ENCODE measurements at regions not wholly inside any gene's neighbourhood (a gene's known extent, or its start where the extent isn't known, plus 50 kb on each side); places are given as distances from the start of the nearest gene placed in this dataset.

DNA sequence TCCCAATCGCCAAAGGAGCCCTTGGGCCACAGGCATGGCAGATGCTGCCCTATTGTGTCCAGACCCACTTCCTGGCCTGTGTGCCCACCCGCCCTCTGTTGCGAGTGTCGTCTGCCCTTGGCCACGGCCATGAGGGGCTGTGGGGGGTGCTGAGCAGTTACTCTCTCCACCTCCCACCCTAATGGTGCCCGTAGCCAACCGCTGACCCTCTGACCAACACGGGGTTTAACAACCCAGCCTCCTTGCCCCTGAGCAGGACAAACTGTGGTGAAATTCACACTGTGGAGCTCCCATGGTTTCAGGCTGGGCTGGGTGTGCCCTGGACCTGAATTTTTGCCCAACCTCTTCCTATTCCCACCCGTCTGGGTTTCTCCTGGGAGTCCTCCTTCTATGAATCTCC lies 145.7 kb upstream of the HDAC4 start:
- TF ChIP-seq, protein P1, sequence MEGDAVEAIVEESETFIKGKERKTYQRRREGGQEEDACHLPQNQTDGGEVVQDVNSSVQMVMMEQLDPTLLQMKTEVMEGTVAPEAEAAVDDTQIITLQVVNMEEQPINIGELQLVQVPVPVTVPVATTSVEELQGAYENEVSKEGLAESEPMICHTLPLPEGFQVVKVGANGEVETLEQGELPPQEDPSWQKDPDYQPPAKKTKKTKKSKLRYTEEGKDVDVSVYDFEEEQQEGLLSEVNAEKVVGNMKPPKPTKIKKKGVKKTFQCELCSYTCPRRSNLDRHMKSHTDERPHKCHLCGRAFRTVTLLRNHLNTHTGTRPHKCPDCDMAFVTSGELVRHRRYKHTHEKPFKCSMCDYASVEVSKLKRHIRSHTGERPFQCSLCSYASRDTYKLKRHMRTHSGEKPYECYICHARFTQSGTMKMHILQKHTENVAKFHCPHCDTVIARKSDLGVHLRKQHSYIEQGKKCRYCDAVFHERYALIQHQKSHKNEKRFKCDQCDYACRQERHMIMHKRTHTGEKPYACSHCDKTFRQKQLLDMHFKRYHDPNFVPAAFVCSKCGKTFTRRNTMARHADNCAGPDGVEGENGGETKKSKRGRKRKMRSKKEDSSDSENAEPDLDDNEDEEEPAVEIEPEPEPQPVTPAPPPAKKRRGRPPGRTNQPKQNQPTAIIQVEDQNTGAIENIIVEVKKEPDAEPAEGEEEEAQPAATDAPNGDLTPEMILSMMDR (conservative IDR thresholded peaks at IDR 0.05; ENCODE audit: control insufficient read depth, insufficient read depth, low read depth, low read length) = no peak
- no peak for DNase-seq (ENCODE audit: low read depth)
- H3K4me3 ChIP-seq (ENCODE audit: control insufficient read depth, low read depth, low read length) = no peak overlapping the region

DNA sequence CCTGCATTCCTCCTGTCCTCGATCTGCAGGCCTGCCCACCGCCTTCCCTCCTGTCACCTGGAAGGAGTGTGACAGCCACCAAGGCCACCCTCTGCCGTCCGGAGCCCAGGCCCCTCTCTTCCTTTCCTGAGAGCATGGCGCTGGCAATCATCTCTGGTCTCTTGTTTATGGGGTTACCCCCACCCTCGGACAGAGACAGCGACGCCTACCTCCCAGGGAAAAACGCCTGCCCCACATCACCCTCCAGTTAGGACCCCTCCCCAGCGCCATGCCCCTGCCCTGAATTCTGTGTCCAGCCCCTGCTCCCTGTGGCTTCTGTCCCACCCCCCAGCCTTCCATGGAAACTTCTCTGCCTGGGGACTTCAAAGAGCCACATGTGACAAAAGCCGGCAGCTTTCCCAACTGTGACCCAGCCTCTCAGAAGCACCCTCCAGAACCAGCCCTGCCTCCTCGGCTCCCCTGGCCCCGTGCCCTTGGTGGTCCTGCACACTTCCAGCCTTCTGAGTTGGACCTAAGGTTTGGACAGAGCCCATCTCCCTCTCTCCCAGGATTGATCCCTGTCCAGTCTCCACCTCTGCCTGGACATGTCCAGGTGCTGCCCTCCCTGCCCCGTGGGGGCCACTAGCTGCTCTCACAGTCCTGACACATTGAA lies 145.0 kb upstream of the HDAC4 start:
- TF ChIP-seq, protein P1 (conservative IDR thresholded peaks at IDR 0.05; ENCODE audit: control insufficient read depth, insufficient read depth, low read depth, low read length) = no peak
- no peak for DNase-seq (ENCODE audit: low read depth)
- H3K4me3 ChIP-seq (ENCODE audit: control insufficient read depth, low read depth, low read length) = no peak overlapping the region

DNA sequence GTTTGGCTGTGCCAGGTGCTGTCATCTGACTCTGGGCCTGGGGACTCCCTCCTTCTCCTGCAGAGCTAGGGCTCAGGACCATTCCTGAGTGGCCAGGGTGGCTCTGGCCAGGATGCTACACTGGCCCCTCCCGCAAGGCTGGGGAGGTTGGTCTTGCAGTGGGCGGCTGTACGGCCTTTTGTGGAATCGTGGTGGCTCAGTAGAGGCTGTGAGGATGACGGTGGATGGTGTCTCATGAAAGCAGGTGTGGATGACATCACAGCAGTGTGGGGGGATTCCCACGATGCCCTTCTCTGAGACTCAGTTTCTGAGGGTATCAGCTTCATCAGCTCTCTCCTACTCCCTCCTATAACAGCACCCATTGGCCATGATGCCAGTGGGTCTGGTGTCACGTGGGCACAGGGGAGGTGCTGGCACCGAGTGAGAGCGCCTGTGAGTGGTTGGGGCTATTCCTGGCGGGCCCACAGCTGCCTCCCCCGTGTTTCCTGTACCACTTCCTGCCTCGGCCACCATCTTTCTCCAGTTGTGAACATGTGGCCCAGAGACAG lies 144.2 kb upstream of the HDAC4 start:
- TF ChIP-seq, protein P1 (conservative IDR thresholded peaks at IDR 0.05; ENCODE audit: control insufficient read depth, insufficient read depth, low read depth, low read length) = no peak
- no peak for DNase-seq (ENCODE audit: low read depth)
- H3K4me3 ChIP-seq (ENCODE audit: control insufficient read depth, low read depth, low read length) = no peak overlapping the region

DNA sequence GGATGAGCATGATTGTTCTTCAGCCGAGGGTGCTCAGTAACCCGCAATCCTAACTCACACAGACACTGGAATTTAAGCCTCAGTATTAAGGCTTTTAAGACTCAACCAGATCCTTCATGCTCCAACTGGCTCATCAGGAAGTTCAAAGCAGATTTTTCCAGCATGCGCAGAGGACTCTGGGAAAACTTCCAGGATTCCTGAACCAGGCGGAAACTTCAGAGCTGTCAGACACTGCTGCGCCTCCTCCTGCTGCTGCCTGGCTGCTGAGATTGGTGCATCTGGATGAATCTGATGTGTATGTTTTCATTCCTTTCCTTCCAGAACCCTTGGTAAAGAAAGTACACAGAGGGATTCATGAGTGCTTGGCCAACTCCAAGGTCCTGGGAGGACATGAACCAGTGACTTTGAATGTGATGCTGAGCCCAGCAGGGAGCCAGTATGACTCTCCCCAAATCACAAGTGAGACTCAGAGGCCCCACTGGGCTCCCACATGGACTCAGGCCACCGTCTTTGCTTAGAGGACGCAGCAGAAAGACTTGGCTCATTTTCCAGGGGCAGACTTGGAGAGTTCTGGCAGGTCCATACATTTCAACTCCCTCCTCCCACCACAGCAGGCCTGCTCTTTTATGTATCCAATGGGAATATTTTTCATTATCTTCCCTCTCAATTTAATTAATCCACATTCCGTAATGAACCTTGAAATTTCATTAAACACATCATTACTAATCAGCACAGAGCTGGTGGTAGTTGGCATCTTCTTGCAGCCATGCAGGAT lies 143.5 kb upstream of the HDAC4 start:
- no peak overlapping the region for H3K4me3 ChIP-seq (ENCODE audit: control insufficient read depth, low read depth, low read length)
- peak; percentile 22 for DNase-seq (ENCODE audit: low read depth)
- TF ChIP-seq, protein P1 (conservative IDR thresholded peaks at IDR 0.05; ENCODE audit: control insufficient read depth, insufficient read depth, low read depth, low read length) = no peak

DNA sequence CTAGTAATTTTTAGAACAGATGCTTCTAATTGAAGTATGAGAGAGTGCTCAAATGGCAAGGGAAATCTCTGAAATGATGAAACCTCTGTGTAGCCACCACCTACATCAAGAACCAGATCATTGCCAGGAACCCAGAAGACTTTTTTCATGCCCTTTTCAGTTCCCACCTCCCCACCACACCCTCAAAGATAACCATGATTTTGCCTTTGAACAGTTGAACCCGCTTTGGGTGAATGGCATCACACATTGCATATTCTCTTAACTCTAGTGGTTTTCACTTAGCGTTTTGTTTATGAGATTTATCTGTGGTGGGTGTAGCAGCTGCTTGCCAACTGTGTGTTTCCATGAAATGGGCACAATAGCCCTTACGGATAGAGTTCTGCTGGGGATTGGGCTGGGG lies 142.9 kb upstream of the HDAC4 start:
- no peak overlapping the region for H3K4me3 ChIP-seq (ENCODE audit: control insufficient read depth, low read depth, low read length)
- TF ChIP-seq, protein P1 (conservative IDR thresholded peaks at IDR 0.05; ENCODE audit: control insufficient read depth, insufficient read depth, low read depth, low read length) = no peak
- no peak for DNase-seq (ENCODE audit: low read depth)

DNA sequence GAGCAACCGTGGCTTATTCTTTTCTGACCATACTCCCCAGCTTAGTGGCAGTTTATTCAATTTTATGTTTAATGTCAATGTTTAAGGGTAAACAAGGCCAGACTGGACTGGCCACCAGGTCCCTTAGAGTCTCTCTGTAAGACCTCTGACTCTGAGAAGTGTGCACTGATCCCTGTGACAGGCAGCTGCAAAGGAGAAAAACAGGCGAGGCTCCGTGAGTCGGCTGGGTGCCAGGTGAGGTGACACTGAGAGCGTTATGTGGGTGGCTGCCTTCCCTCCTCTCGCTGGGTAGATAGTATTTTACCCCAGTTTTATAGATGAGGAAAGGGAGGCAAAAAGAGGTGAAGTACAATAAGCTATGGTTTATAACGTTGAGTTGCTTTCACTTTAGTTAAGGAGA lies 139.4 kb upstream of the HDAC4 start:
- no peak for DNase-seq (ENCODE audit: low read depth)
- H3K4me3 ChIP-seq (ENCODE audit: control insufficient read depth, low read depth, low read length) = no peak overlapping the region
- TF ChIP-seq, protein P1 (conservative IDR thresholded peaks at IDR 0.05; ENCODE audit: control insufficient read depth, insufficient read depth, low read depth, low read length) = no peak
